Cerebellar cortex (tissue), 1 donor: ENCODE measurements at regions not wholly inside any gene's neighbourhood (a gene's known extent, or its start where the extent isn't known, plus 50 kb on each side); places are given as distances from the start of the nearest gene placed in this dataset.

Experiments
- DNase-seq: peaks from one replicate; pipeline ENCODE4 v3.0.0-alpha.2; 2015; ENCODE audit warnings: low spot score

DNA sequence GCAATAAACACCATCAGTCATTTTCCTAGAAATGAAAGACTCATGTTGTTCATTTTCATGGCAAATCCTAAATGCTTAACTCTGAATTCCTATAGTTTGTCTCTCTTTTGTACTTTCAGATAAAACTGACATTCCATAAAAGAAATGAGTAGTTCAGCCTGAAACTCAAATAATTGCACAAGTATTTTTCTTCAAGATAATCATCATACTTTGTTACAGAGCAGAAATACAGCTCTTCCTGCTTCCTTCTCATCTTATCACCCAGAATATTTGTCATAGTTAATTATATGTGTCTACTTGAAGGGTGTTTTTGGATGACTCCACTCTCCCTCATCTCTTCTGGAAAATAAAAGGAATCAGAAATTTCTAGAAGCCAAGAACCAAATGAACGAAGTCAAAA, 141.1 kb downstream of the HNMT start:
- no peak for DNase-seq

DNA sequence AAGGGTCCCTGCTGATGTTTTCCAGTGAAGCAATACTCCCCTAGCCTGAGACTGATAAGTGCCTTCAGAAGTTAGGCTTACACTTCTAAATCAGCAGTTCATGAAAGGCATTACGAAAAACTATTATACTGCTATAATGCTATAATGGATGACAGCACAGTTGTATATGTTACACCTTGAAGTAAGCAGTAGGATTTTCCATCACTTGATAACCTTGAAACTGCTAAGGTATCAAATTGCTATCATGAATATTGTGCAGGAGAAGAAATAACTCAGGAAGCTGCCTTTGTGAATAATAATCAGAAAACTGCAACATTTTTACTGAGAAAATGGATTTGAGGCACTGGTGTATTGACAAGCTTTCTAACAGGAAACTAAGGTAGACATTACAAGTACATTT, 142.3 kb downstream of the HNMT start:
- DNase-seq: no peak

DNA sequence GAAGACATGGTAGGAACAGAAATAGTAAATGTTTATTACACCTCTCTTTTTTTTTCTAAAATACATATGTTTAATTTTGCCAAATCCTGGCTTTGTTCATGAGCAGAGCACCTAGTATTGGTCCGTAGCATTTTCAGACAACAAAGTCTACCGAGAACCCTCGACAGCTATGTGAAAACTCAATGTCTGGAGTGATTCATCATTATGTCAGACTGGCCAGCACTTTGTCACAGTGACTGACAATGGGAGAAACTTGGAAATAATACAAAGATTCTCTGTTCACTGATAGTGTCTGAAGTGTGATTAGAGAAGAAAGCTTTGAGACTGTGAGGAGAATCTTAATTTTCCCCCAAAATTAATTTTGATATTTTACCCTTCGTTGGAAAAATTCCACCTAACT, 143.0 kb downstream of the HNMT start:
- DNase-seq: no peak

DNA sequence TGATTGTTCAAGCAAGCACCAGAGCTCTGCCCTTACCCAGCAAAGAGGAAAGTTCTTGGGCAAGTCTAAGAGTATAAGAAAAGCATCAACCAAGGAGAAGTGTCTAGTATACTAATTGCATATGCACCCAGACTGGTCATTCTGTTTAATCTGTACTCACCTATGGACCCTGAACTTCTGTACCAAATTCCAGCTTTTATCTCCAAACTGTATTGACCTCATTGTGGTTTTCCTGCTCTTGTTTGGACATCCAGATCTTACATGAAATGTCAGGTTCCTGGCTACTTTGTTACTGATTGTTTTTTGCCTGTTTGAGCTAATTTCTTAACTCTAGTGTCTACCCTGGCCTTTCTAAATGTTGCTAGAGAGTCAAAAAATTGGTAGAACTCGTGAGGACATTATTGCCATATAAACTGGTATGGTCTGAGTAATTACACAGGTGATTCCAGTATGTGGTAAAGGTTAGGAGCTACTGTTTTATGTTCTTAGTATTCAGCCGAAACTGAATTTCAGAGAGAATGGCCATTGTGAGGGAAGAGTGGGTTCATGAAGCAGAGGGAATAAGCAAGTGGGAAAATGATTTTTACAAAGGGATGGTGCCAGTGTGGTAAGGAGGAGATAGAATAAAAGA, 146.3 kb downstream of the HNMT start:
- no peak for DNase-seq

DNA sequence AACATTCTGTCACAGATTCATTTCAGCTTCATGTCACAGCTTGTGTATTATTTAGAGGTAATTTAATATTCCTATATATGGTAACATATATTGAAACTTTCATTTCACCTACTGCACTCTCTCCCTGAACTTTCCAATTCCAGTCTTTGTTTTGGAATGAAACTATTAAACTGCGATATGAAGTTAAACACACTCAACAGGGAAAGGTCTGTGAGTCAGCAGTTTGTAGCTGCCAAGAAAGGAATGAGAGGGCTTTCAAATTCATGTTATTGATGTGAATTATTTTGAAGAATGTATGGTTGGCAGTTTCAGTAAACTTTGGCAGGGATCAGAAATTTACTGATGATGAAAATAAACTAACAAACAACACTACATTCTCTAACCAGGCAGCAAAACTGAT, 148.3 kb downstream of the HNMT start:
- no peak for DNase-seq

DNA sequence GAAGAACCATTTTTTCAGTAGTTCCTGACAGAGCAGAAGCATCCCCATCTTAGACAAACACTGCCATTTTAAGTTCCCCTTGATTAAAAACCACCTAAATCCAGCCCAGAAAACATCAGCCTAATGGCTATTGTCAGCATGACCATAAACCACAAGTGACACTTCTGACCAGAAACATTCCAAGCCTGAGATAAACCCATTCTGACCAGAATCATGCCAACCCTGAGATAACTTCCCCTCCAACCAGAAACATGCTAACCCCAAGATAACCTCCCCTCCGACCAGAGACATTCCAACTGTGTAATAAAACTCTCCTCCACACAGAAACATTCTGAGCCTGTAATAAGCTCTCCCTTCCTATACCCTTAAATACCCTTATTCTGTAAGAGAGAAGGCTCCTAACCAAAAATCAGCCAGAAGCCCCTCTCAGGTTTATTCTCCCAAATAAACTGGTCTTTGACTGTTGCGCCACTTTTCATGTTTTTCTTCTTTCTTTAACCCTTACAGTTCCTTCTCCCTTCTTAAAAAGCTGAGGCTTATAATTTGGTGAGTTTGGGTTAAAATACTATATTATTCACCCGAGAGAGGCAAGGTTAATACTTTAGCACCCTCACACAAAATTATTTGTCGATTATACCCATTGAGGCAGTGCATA, 149.7 kb downstream of the HNMT start:
- DNase-seq: no peak

DNA sequence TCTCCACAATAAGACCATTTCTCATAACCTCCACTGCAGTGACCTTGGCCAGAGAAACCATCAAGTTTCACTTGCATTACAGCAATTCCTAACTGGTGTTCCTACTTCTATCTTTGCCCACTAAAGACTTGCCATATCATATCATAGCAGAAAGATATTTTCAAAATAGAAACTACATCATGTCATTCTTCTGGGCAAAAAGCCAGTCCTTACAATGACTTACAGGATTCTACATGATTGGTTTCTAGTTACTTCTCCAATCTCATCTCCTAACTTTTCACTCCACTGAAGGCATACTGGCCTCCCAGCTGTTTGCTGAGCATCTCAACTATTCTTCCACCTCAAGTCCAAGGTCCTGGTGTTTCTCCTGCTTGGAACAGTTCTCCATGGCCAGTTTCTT, 151.4 kb downstream of the HNMT start:
- no peak for DNase-seq

DNA sequence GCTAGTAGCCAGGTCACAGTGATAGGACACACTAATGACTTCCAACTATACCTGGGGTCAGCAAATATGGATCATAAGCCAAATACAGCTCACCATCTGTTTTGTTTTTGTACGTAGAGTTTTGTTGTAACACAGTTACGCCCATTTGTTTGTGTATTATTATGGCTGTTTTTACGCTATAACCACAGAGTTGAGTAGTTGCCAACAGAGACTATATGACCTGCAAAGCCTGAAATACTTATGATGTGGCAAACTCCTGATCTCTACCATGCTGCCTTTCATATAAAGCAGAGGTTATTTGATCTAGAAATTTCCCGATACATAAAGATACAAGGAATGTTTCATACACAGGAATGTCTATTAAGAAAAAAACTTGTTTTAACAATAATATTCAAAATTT, 152.2 kb downstream of the HNMT start:
- DNase-seq: no peak

DNA sequence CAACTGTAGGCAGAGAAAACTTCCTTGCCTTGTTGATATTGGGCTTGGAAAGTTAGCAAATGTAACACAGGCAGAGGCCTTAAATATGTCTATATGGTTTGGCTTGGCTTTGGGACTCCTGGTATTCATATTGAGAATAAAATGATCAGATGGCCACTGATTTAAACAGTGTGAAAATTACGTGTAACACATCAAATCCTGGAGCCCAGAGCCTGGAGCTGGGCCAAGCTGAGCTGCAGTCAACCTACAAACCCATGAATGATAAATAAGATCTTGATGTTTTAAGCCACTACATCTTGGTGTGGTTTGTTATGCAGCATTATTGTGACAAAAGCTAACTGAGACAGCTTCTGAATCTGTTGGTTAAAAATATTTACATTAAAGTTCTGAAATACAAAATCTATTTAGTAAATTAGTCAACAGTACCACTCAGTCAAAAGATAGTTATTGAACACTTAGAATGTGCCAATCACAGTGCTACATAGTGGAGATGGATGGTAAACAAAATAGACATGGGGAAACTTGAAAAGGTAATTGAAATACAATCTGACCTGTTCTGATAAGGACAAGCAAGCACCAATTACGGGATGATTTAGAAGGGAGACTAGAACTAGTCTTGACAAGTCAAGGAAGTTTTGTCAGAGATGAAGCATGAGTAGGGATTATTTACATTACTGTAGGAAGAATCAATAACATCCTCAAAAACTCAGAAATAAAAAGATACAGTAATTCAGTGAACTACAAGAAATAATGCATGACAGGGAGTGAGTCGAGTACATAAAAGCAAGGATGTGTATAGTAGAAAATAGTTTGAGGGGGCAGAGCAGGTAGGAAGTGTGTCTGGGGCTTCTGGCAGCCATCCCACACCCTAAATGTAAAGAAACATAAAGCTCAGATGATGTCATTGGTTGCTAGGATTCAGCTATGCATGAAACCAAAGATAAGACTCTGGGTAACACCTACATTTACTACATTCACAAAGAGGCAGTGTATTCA, 157.7 kb downstream of the HNMT start:
- no peak for DNase-seq

DNA sequence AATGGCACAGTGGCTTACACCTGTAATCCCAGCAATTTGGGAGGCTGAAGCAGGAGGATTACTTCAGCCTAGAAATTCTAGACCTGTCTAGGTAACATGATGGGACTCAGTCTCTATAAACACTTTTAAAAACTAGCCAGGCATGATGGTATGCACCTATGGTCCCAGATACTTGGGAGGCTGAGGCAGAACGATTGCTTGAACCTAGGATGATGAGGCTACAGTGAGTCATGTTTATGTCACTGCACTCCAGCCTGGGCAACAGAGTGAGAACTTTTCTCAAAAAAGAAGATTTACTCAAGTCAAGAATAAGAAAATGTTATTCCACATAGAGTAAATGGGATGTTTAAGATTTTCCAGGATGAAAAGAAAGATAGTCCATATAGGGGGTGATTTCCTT, 158.6 kb downstream of the HNMT start:
- DNase-seq: no peak

DNA sequence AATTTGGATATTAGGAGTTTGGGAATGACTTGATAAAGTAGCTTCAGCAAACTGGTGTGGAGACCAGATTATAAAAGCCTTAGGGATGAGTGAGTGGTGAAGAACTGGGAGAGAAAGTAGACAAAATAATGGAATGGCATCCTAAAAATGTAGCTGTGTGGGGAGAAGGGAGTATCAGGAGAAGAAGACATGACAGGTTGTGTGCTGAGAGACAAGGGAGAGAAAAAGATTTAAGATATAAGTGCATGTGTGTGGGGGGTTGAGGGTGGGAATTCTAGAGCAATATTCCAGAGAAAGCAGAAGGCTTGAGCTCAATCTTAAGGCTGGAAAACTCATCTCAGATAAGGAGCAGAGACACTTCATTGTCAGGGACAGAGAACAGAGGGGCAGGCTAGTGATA, 159.5 kb downstream of the HNMT start:
- no peak for DNase-seq

DNA sequence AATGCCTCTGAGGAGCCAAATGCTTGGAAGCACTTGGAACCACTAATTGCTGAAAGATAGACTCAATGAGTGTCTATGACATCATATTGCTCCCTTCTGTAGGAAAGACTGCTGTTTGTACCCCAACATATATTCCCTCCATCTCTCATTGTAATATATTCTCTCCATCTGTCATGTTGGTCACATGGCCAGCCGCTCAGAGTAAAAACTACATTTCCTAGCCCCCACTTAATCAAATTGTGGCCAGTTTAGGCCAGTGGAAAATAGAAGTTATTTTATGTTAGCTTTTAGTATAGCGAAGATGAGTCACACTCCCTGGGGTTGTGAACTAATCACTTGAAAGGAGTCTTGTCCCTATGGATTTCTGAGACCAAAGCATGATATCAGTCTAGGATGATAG, 160.2 kb downstream of the HNMT start:
- DNase-seq: no peak

DNA sequence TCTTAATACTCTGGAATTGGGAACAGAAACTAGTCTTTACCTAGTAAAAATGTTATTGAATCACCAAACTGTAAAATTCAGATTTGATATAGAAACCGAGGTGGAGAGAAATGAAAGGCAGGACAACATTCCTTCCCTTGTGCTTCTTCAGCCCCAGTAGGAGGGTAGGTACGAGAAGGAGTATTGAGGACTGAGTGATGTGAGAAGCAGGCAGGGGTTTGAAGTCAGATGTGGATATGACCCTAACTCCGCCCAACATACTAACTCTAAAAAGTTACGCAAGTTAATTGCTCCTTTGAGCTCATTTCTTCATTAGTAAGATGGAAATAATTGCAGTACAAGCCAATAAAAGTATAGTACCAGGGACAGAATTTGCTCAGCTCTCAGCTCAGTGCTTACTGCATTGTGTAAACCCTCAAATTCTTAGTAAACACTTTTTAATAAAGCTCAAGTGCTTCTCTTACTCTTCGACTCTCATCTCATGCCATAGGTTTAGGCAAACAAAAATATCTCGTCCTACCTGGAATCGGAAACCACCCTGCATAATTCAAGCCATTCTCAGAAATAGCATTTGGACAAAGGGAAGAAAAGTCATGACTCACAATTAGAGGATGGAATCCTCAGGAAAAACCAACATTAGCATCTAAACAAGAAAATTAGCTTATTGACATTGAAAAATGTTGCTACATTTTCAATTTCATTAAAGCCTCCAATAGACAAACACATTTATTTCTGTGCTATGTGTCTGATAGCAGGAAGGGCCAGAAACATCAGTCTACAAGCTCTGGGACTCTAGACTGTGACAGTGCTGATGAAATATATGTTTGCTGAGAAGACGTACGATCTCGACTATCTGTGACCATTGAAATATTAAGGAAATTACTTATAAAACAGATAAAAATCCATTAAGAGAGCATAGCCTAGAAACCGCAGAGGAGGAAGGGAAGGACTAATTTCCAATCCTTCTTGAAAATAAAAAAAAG, 161.3 kb downstream of the HNMT start:
- no peak for DNase-seq

DNA sequence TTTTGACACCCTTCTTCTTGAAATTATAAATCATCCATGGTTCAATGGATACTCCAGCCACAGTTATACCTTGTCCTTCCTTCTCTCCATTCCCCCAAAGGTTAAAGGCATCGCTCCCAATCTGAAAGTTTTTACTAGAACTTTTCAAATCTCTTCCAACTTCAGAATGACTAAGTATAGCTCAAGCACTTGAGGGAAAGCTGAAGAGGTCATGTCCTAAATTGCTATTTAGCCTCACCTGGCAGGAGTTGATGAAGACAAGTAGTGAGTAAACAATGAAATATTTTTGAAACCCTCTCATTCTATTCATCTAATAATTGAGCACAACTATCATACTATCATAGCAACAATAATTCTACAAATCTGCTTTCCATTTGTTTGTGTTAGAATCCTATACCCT, 167.8 kb downstream of the HNMT start:
- no peak for DNase-seq

DNA sequence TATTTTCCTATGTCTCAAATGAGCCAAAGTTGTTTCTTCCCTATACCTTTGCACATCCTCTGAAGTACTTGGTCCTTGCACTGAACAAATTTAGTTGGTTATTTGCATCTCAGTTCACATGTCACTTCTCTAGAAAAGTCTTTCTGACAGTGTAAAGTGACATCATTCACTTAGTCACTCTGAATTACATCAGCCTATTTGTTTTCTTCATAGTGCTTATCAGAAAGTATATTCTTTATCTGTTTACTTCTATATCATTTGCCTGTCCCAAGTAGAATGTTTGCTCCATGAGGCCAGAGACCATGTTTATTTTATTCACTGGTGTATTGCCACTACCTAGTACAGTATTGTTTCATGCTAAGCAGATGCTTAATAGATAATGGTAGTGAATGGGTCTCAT, 173.7 kb downstream of the HNMT start:
- no peak for DNase-seq

DNA sequence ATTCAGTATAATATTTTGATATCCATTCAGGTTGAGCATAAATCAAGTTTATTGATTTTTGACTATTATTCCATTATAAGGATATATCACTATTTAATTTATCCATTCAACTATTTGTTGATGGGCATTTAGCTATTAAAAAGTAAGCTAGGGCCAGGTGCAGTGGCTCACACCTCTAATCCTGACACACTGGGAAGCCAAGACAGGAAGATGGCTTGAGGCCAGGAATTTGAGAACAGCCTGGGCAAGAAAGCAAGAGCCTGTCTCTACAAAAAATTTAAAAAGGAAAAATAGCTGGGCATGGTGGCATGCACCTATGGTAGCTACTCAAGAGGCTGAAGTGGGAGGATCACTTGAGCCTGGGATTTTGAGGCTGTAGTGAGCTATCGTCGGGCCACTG, 183.5 kb downstream of the HNMT start:
- peak; percentile 73 for DNase-seq

DNA sequence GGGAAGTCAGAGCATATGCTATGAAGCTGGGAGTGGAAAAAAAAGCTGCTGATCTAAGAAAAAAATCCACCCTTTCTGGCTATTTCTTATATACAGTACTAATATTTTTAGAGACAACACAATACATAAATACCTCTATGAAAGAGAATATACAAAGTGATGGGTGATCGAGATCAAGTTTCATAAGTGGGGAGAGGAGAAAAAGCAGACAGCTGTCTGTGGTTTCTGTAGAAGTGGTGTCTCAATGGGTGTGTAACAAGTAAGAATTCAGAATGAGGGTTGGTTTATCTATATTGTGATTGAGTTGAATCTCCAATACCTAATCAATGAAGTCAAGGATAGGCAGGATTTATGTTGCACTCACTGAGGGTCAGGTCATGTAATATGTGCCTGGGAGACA, 191.0 kb downstream of the HNMT start:
- DNase-seq: no peak

DNA sequence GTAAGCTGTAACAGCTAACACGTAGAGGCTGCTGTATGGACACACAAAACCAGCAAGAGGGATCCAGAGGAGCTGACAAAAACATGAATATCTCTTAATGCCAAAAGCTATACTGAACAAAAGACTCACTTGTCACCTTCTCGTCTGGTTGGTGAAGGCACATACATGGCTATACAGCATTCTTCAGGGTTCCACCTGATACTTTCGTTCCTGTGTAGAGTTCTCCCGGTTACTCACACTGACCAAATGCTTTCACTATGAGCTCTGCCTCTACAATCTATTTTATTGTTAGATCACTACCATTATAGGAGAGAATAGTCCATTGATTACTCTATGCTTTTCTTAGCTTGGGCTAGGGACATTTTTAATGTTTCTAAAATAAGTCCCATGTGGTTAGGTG, 193.1 kb downstream of the HNMT start:
- DNase-seq: no peak

DNA sequence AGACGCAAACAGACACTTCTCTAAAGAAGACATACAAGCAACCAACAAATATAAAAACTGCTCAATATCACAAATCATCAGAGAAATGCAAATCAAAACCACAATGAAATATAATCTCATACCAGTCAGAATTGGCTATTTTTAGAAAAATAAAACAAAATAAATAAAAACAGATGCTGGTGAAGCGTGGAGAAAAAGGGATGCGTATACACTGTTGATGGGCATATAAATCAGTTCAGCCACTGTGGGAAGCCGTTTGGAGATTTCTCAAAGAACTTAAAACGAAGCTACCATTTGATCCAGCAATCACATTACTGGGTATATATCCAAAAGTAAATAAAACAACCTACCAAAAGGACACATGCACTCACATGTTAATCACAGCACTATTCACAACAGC, 206.2 kb downstream of the HNMT start:
- DNase-seq: no peak

DNA sequence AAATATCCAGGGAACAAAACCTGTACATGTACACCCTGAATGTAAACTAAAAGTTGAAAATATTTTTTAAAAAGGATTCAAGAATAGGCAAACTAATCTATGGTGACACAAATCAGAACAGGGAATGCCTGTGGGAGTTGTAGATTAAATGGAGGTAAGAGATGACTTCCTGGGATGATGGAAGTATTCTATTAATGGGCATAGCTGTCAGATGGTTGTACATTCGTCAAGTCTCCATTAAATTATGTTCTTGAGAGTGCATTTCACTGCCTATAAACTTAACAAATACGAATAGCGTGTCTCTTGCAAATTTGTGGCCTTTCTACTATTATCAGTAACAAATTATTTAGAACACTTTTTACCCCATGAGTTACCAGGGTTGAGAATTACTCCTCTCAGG, 207.0 kb downstream of the HNMT start:
- no peak for DNase-seq

DNA sequence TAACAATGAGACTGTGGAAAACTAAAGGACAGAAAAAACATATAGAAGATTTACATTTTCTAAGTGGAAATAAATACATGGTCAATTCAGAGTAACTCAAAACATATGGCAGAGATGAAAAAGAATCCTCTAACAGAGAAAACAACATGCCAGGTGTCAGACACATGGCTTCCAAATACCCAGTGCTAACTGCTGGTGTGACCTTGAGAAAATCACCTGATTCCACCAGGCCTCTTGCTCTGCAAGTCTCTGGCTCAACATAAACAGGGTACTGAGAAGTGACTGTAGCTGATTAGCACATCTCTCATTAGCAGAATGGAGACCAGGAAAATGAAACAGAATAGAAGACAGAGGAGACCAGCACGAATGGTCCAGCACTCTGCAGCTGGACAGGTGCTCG, 210.8 kb downstream of the HNMT start:
- no peak for DNase-seq

DNA sequence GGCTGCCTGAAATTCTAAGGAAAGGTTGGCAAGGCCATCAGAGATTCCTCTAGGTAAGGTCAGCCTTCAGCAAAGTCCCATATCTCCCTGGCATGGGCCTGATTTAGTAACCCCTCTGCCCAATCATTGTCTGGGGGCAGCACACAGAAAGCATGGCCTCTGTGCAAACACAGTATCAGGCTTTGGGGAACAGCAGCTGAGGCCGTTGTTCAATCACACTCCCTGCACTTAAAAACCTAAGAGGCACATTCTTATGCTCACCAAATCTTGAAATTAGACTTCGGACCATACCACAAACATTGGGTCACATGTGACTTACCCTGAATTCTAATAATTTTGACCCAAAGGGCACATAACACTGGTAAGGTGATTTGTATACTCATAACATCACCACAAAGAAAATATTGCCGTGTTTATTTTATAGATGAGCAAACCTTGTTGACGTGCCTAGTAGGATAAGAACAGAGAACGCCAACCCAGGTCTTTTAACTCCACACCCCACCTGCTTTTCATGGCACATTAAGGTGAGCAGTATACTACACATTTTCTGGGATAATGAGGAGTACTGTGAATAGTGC, 212.7 kb downstream of the HNMT start:
- DNase-seq: no peak
